ENCODE measurements at regions not wholly inside any gene's neighbourhood (a gene's known extent, or its start where the extent isn't known, plus 50 kb on each side); places are given as distances from the start of the nearest gene placed in this dataset.

- ATAC-seq (no peak), DNase-seq (no peak)
Measured at GRCh38 chr12:19826980-19827550, 387.8 kb downstream of the AEBP2 start.

- ATAC-seq (no peak), DNase-seq (no peak)
Measured at GRCh38 chr12:19829100-19829853, 390.0 kb downstream of the AEBP2 start.

GRCh38 chr12:19830446-19830845, 391.2 kb downstream of the AEBP2 start:
- no peak for DNase-seq
- peak; percentile 17 for ATAC-seq

GRCh38 chr12:19833775-19834501, 394.6 kb downstream of the AEBP2 start:
- DNase-seq = peak; percentile 25

GRCh38 chr12:19834592-19834991, 395.3 kb downstream of the AEBP2 start:
- DNase-seq (no peak), ATAC-seq (no peak)

More at GRCh38 chr12:19833775-19834501, 394.6 kb downstream of the AEBP2 start:
- peak; percentile 91 for ATAC-seq

GRCh38 chr12:19836056-19836455, 396.8 kb downstream of the AEBP2 start:
- no peak for ATAC-seq

GRCh38 chr12:19836456-19836855, 397.2 kb downstream of the AEBP2 start:
- ATAC-seq = no peak
- no peak for DNase-seq

More at GRCh38 chr12:19836056-19836455, 396.8 kb downstream of the AEBP2 start:
- DNase-seq = no peak

GRCh38 chr12:19837543-19837942, 398.3 kb downstream of the AEBP2 start:
- ATAC-seq = no peak
- no peak for DNase-seq

- DNase-seq (no peak), ATAC-seq (no peak)
Measured at GRCh38 chr12:19841451-19841850, 402.2 kb downstream of the AEBP2 start.

GRCh38 chr12:19842116-19842515, 402.8 kb downstream of the AEBP2 start:
- ATAC-seq (no peak), DNase-seq (no peak)

GRCh38 chr12:19844224-19844623, 404.9 kb downstream of the AEBP2 start:
- DNase-seq = no peak
- ATAC-seq = no peak

- ATAC-seq = no peak
Measured at GRCh38 chr12:19846574-19846973, 407.3 kb downstream of the AEBP2 start.

GRCh38 chr12:19847294-19848059, 408.2 kb downstream of the AEBP2 start:
- DNase-seq (no peak), ATAC-seq (no peak)

More at GRCh38 chr12:19846574-19846973, 407.3 kb downstream of the AEBP2 start:
- DNase-seq = no peak

- DNase-seq (no peak), ATAC-seq (no peak)
Measured at GRCh38 chr12:19848421-19848820, 409.1 kb downstream of the AEBP2 start.

- ATAC-seq (no peak), DNase-seq (no peak)
Measured at GRCh38 chr12:19849208-19849607, 409.9 kb downstream of the AEBP2 start.

GRCh38 chr12:19850346-19851065, 411.2 kb downstream of the AEBP2 start:
- ATAC-seq = peak; percentile 45

GRCh38 chr12:19852100-19852855, 413.0 kb downstream of the AEBP2 start:
- ATAC-seq (no peak), DNase-seq (no peak)

More at GRCh38 chr12:19850346-19851065, 411.2 kb downstream of the AEBP2 start:
- no peak for DNase-seq

GRCh38 chr12:19855851-19856250, 416.6 kb downstream of the AEBP2 start:
- ATAC-seq (no peak), DNase-seq (no peak)

- DNase-seq (no peak), ATAC-seq (no peak)
Measured at GRCh38 chr12:19856389-19856788, 417.1 kb downstream of the AEBP2 start.

GRCh38 chr12:19857204-19857603, 417.9 kb downstream of the AEBP2 start:
- ATAC-seq = no peak

GRCh38 chr12:19867151-19867550, 427.9 kb downstream of the AEBP2 start:
- ATAC-seq (no peak), DNase-seq (no peak)

More at GRCh38 chr12:19857204-19857603, 417.9 kb downstream of the AEBP2 start:
- DNase-seq = no peak
